Upper lobe of left lung (tissue), 6 donors: ENCODE measurements at regions not wholly inside any gene's neighbourhood (a gene's known extent, or its start where the extent isn't known, plus 50 kb on each side); places are given as distances from the start of the nearest gene placed in this dataset.

Source experiments
- ATAC-seq, 2 donors: fragments of 200-7000 bp; cut with Tn5 transposase; one replicate each; pipeline ENCODE4 v1.9.1; 2022; ENCODE audit warnings: mild to moderate bottlenecking in 2 of 2, moderate library complexity in 2 of 2; ENCODE audit not compliant: low FRiP score in 2 of 2
- DNase-seq, 2 donors: peaks; one replicate each; pipeline ENCODE4 v3.0.0-alpha.2; 2019 to 2020
- H3K27ac ChIP-seq, 4 donors: fragments of 200-600 bp; sonication (generic); one replicate each; pipeline ENCODE4 v1.5.1; 2016 to 2019
- H3K27me3 ChIP-seq, 4 donors: fragments of 200-600 bp; sonication (generic); one replicate each; pipeline ENCODE4 v1.5.1; 2017 to 2019
- H3K36me3 ChIP-seq, 4 donors: fragments of 200-600 bp; sonication (generic); one replicate each; pipeline ENCODE4 v1.5.1; 2016 to 2019
- H3K4me1 ChIP-seq, 4 donors: fragments of 200-600 bp; sonication (generic); one replicate each; pipeline ENCODE4 v1.5.1; 2018 to 2019
- H3K4me3 ChIP-seq, 4 donors: fragments of 200-600 bp; sonication (generic); one replicate each; pipeline ENCODE4 v1.5.1; 2017 to 2019; ENCODE audit warnings: mild to moderate bottlenecking in 2 of 4, moderate library complexity in 1 of 4
- H3K9me3 ChIP-seq, 4 donors: fragments of 200-600 bp; sonication (generic); one replicate each; pipeline ENCODE4 v1.5.1; 2018 to 2019
- CTCF ChIP-seq, 6 experiments: fragments of 450-650 bp in 4 of 6; fragments of 200-600 bp in 2 of 6; sonication (generic) in 2 of 6; IDR thresholded peaks; one replicate each; pipeline ENCODE4 v1.5.1; 2016 to 2019; ENCODE audit warnings: antibody characterized with exemption in 6 of 6
- EP300 ChIP-seq, 4 donors: sonication (generic); formaldehyde crosslinking; IDR thresholded peaks; one replicate each; pipeline ENCODE4 v1.5.1; 2017; ENCODE audit warnings: antibody characterized with exemption in 4 of 4, control low read depth in 2 of 4
- POLR2A ChIP-seq, 4 donors: fragments of 450-650 bp; IDR thresholded peaks; one replicate each; pipeline ENCODE4 v1.5.1; 2016 to 2017; ENCODE audit warnings: antibody characterized with exemption in 4 of 4, mild to moderate bottlenecking in 2 of 4
- POLR2AphosphoS5 ChIP-seq, 2 donors: sonication (generic); formaldehyde crosslinking; IDR thresholded peaks; one replicate each; pipeline ENCODE4 v1.5.1; 2017; ENCODE audit warnings: antibody characterized with exemption in 2 of 2
- WGBS, 2 donors: methylation state at CpG; one replicate each; pipeline ENCODE4 v1.1.5; 2017 to 2018; 5-methylcytosine and 5-hydroxymethylcytosine counted together
- donor health status: DM: no; HTN: no; CAD: no; lungs with moderate emphysema.
- donor health status: DM: no; HTN: yes; CAD: no; lungs with severe emphysema.

GRCh38 chr5:10063997-10064396 is 185.7 kb downstream of the ATPSCKMT start:
- no peaks in the 10 kb centered on the region for H3K27me3 ChIP-seq
- no peaks in the 10 kb centered on the region for H3K9me3 ChIP-seq
- H3K27ac ChIP-seq, result no peak overlapping the region
- 67 to 75% methylated on average over 12 of the region's 12 CpGs for WGBS, 2 donors
- ATAC-seq, result no peak
- no peak overlapping the region for H3K4me3 ChIP-seq
- DNase-seq, result peak in 1 of 2 donors; percentile 22
- no peaks in the 10 kb centered on the region for H3K4me1 ChIP-seq
- no peaks in the 10 kb centered on the region for H3K36me3 ChIP-seq
- TF ChIP-seq EP300 (IDR thresholded peaks at IDR 0.05), result no peak
- TF ChIP-seq CTCF (IDR thresholded peaks at IDR 0.05), result no peak
- no peak for TF ChIP-seq POLR2AphosphoS5 (IDR thresholded peaks at IDR 0.05)
- TF ChIP-seq POLR2A (IDR thresholded peaks at IDR 0.05), result no peak

GRCh38 chr5:10059980-10060379 is 189.7 kb downstream of the ATPSCKMT start:
- no peak for DNase-seq
- WGBS, 2 donors, result 86 to 87% methylated on average over 5 of the region's 5 CpGs

GRCh38 chr5:10059556-10059955 is 190.1 kb downstream of the ATPSCKMT start:
- Histone ChIP-seq H3K4me3 (no peak overlapping the region), H3K36me3 (no peaks in the 10 kb centered on the region), H3K4me1 (no peaks in the 10 kb centered on the region), H3K9me3 (no peaks in the 10 kb centered on the region), H3K27ac (no peak overlapping the region), H3K27me3 (no peaks in the 10 kb centered on the region)
- whole genome bisulfite sequencing, 2 donors, result 74% methylated on average over 9 of the region's 9 CpGs
- ATAC-seq (no peak), DNase-seq (no peak)
- TF ChIP-seq POLR2AphosphoS5 (IDR thresholded peaks at IDR 0.05) (no peak), CTCF (IDR thresholded peaks at IDR 0.05) (no peak), POLR2A (IDR thresholded peaks at IDR 0.05) (no peak), EP300 (IDR thresholded peaks at IDR 0.05) (no peak)

More at GRCh38 chr5:10059980-10060379, 189.7 kb downstream of the ATPSCKMT start:
- Histone ChIP-seq H3K4me3 (no peak overlapping the region), H3K9me3 (no peaks in the 10 kb centered on the region), H3K27ac (no peak overlapping the region), H3K27me3 (no peaks in the 10 kb centered on the region), H3K4me1 (no peaks in the 10 kb centered on the region), H3K36me3 (no peaks in the 10 kb centered on the region)
- no peak for ATAC-seq
- TF ChIP-seq POLR2AphosphoS5 (IDR thresholded peaks at IDR 0.05) (no peak), POLR2A (IDR thresholded peaks at IDR 0.05) (no peak), CTCF (IDR thresholded peaks at IDR 0.05) (no peak), EP300 (IDR thresholded peaks at IDR 0.05) (no peak)

- H3K4me3 ChIP-seq, result no peak overlapping the region
- H3K9me3 ChIP-seq, result peaks cover 0 to 7% (median 2%) of the 10 kb centered on the region in 4 donors
- DNase-seq (no peak), ATAC-seq (no peak)
- no peaks in the 10 kb centered on the region for H3K27me3 ChIP-seq
- 61 to 71% methylated on average over 7 of the region's 7 CpGs for WGBS, 2 donors
- H3K4me1 ChIP-seq, result no peaks in the 10 kb centered on the region
- TF ChIP-seq POLR2A (IDR thresholded peaks at IDR 0.05), result no peak
- no peak for TF ChIP-seq CTCF (IDR thresholded peaks at IDR 0.05)
- TF ChIP-seq EP300 (IDR thresholded peaks at IDR 0.05), result no peak
- TF ChIP-seq POLR2AphosphoS5 (IDR thresholded peaks at IDR 0.05), result no peak
- no peaks in the 10 kb centered on the region for H3K36me3 ChIP-seq
- H3K27ac ChIP-seq, result no peak overlapping the region
Measured at GRCh38 chr5:10057356-10057755, 192.3 kb downstream of the ATPSCKMT start.

GRCh38 chr5:10056228-10056760 is 193.4 kb downstream of the ATPSCKMT start:
- no peaks in the 10 kb centered on the region for H3K27me3 ChIP-seq
- H3K9me3 ChIP-seq, result peaks cover 4 to 16% (median 12%) of the 10 kb centered on the region in 4 donors
- H3K27ac ChIP-seq, result no peak overlapping the region
- ATAC-seq (no peak), DNase-seq (no peak)
- no peak overlapping the region for H3K4me3 ChIP-seq
- no peaks in the 10 kb centered on the region for H3K4me1 ChIP-seq
- 66 to 67% methylated on average over 7 of the region's 7 CpGs for WGBS, 2 donors
- H3K36me3 ChIP-seq, result no peaks in the 10 kb centered on the region
- no peak for TF ChIP-seq POLR2A (IDR thresholded peaks at IDR 0.05)
